ENCODE measurements at regions not wholly inside any gene's neighbourhood (a gene's known extent, or its start where the extent isn't known, plus 50 kb on each side); places are given as distances from the start of the nearest gene placed in this dataset.

GRCh38 chr12:13487326-13487725 lies 290.8 kb downstream of the EMP1 start:
- no peak for DNase-seq

- DNase-seq, result no peak
Measured at GRCh38 chr12:13486794-13487193, 290.3 kb downstream of the EMP1 start.

GRCh38 chr12:13478650-13479181 lies 282.2 kb downstream of the EMP1 start:
- DNase-seq, result no peak

GRCh38 chr12:13474381-13474780 lies 277.9 kb downstream of the EMP1 start:
- no peak for DNase-seq

GRCh38 chr12:13472690-13473089 lies 276.2 kb downstream of the EMP1 start:
- DNase-seq, result no peak

- no peak for DNase-seq
Measured at GRCh38 chr12:13471471-13471870, 274.9 kb downstream of the EMP1 start.

GRCh38 chr12:13465635-13466034 lies 269.1 kb downstream of the EMP1 start:
- DNase-seq, result no peak

- DNase-seq, result no peak
Measured at GRCh38 chr12:13463189-13463588, 266.7 kb downstream of the EMP1 start.

- no peak for DNase-seq
Measured at GRCh38 chr12:13462450-13462849, 265.9 kb downstream of the EMP1 start.

GRCh38 chr12:13455778-13456144 lies 259.2 kb downstream of the EMP1 start:
- no peak for DNase-seq

GRCh38 chr12:13454991-13455777 lies 258.7 kb downstream of the EMP1 start:
- no peak for DNase-seq

GRCh38 chr12:13452955-13453570 lies 256.5 kb downstream of the EMP1 start:
- DNase-seq, result no peak

GRCh38 chr12:13451776-13452175 lies 255.2 kb downstream of the EMP1 start:
- DNase-seq, result no peak

- DNase-seq, result no peak
Measured at GRCh38 chr12:13450231-13451080, 253.9 kb downstream of the EMP1 start.

GRCh38 chr12:13444076-13444475 lies 247.6 kb downstream of the EMP1 start:
- DNase-seq, result no peak

GRCh38 chr12:13443498-13443897 lies 247.0 kb downstream of the EMP1 start:
- DNase-seq, result no peak

- no peak for DNase-seq
Measured at GRCh38 chr12:13443028-13443427, 246.5 kb downstream of the EMP1 start.

GRCh38 chr12:13442457-13442856 lies 245.9 kb downstream of the EMP1 start:
- DNase-seq, result no peak

GRCh38 chr12:13440844-13441243 lies 244.3 kb downstream of the EMP1 start:
- DNase-seq, result no peak

GRCh38 chr12:13437541-13437940 lies 241.0 kb downstream of the EMP1 start:
- DNase-seq, result no peak

- no peak for DNase-seq
Measured at GRCh38 chr12:13436696-13437391, 240.3 kb downstream of the EMP1 start.

- DNase-seq, result no peak
Measured at GRCh38 chr12:13436182-13436581, 239.7 kb downstream of the EMP1 start.

Data from CD4-positive, alpha-beta T cell treated with Interferon alpha-2 for 1 hour (primary cell).